A549 (cell line): ENCODE measurements at regions not wholly inside any gene's neighbourhood (a gene's known extent, or its start where the extent isn't known, plus 50 kb on each side); places are given as distances from the start of the nearest gene placed in this dataset.

Experiments
- ATAC-seq, 2 experiments: fragments of 200-7000 bp in 1 of 2; fragments of >200 bp in 1 of 2; cut with Nextera tagmentation in 1 of 2; cut with Tn5 transposase in 1 of 2; 3 replicates each; pipeline versions ENCODE4 v1.8.0 to v1.9.1; 2018 to 2020; ENCODE audit warnings: mild to moderate bottlenecking in 1 of 2, moderate library complexity in 1 of 2
- CTCF ChIA-PET: fragments of 300-600 bp; sonication (Branson Sonifier 250); formaldehyde crosslinking; extraction: SDS; loops from one replicate; lab custom pipeline; 2021; ENCODE audit warnings: antibody characterized with exemption, inconsistent platforms; lab: Yijun Ruan, JAX
- POLR2A ChIA-PET: fragments of 350-600 bp; formaldehyde crosslinking; extraction: SDS; loops from one replicate; lab custom pipeline; 2021; ENCODE audit warnings: antibody characterized with exemption, inconsistent platforms; lab: Yijun Ruan, JAX
- DNase-seq, 2 experiments: peaks; one replicate each; pipeline versions ENCODE4 v3.0.0 to v3.0.0-alpha.2; 2011 to 2016; ENCODE audit warnings: low read depth in 1 of 2, low spot score in 1 of 2
- FAIRE-seq: peaks from 2 replicates; lab custom pipeline; 2011; peaks lifted over from hg19 to GRCh38; lab: Jason Lieb, UNC
- H3K27ac ChIP-seq, 2 experiments: fragments of >200 bp; sonication (Bioruptor Twin); formaldehyde crosslinking; 3 replicates each; pipeline ENCODE4 v1.5.1; 2016 to 2017
- H3K4me1 ChIP-seq: fragments of >200 bp; sonication (Bioruptor Twin); formaldehyde crosslinking; 3 replicates; pipeline ENCODE4 v1.6.1; 2016
- H3K4me2 ChIP-seq: fragments of >200 bp; sonication (Bioruptor Twin); formaldehyde crosslinking; 3 replicates; pipeline ENCODE4 v1.6.1; 2016
- H3K4me3 ChIP-seq: fragments of >200 bp; sonication (Bioruptor Twin); formaldehyde crosslinking; 3 replicates; pipeline ENCODE4 v1.5.1; 2016
- H3K9me3 ChIP-seq: fragments of >200 bp; sonication (Bioruptor Twin); formaldehyde crosslinking; 3 replicates; pipeline ENCODE4 v1.6.1; 2016
- BHLHE40 ChIP-seq: IDR thresholded peaks from 2 replicates; pipeline ENCODE4 v1.6.1; 2012; ENCODE audit warnings: low read depth, low read length, inconsistent platforms
- CEBPB ChIP-seq, 2 experiments: fragments of >200 bp in 1 of 2; sonication (Bioruptor Twin) in 1 of 2; formaldehyde crosslinking in 1 of 2; IDR thresholded peaks; 2 replicates each; pipeline ENCODE4 v1.6.1; 2012 to 2016
- CHD2 ChIP-seq: fragments of 150-350 bp; IDR thresholded peaks from 2 replicates; pipeline ENCODE4 v1.6.1; 2014; ENCODE audit warnings: low read length; ENCODE audit not compliant: partially characterized antibody
- CHD4 ChIP-seq: fragments of 200-600 bp; sonication (generic); IDR thresholded peaks from 2 replicates; pipeline ENCODE4 v1.6.1; 2016; ENCODE audit warnings: antibody characterized with exemption, mild to moderate bottlenecking, borderline replicate concordance
- ESRRA ChIP-seq: fragments of 150-350 bp; IDR thresholded peaks from 2 replicates; pipeline ENCODE4 v1.6.1; 2014; ENCODE audit warnings: mild to moderate bottlenecking, low read length, borderline replicate concordance
- FOSL2 ChIP-seq, 2 experiments: fragments of 450-650 bp in 1 of 2; fragments of >200 bp in 1 of 2; sonication (Bioruptor Twin) in 1 of 2; formaldehyde crosslinking; IDR thresholded peaks; 2 replicates each; pipeline versions ENCODE4 v1.5.0 to v1.6.1; 2016 to 2020; ENCODE audit warnings: mild to moderate bottlenecking in 1 of 2, moderate library complexity in 1 of 2
- FOXS1 ChIP-seq: fragments of 250-450 bp; sonication (Bioruptor Pico); IDR thresholded peaks from 2 replicates; pipeline ENCODE4 v1.5.0; 2020; ENCODE audit warnings: mild to moderate bottlenecking, moderate library complexity
- HDAC2 ChIP-seq: fragments of 200-600 bp; sonication (generic); IDR thresholded peaks from 2 replicates; pipeline ENCODE4 v1.6.1; 2016
- HOXA7 ChIP-seq: fragments of 250-450 bp; sonication (Bioruptor Pico); IDR thresholded peaks from 2 replicates; pipeline ENCODE4 v1.5.0; 2020; ENCODE audit warnings: mild to moderate bottlenecking, moderate library complexity
- HOXB13 ChIP-seq: fragments of 250-450 bp; sonication (Bioruptor Pico); IDR thresholded peaks from 2 replicates; pipeline ENCODE4 v1.5.0; 2020; ENCODE audit warnings: low read depth, mild to moderate bottlenecking, moderate library complexity
- JUN ChIP-seq, 2 experiments: fragments of >200 bp; sonication (Bioruptor Twin); formaldehyde crosslinking; IDR thresholded peaks; 2 replicates in 1 of 2; 3 replicates in 1 of 2; pipeline ENCODE4 v1.6.1; 2016 to 2017
- MAZ ChIP-seq: fragments of 150-350 bp; IDR thresholded peaks from 2 replicates; pipeline ENCODE4 v1.6.1; 2014; ENCODE audit warnings: antibody characterized with exemption, low read depth, low read length, borderline replicate concordance
- MYC ChIP-seq: IDR thresholded peaks from 2 replicates; pipeline ENCODE4 v1.6.1; 2012; ENCODE audit warnings: mild to moderate bottlenecking, inconsistent platforms, low read length, improper control_type of control experiment, borderline replicate concordance
- NPAS2 ChIP-seq: fragments of 250-450 bp; sonication (Bioruptor Pico); IDR thresholded peaks from 2 replicates; pipeline ENCODE4 v1.8.0; 2022; ENCODE audit warnings: mild to moderate bottlenecking, moderate library complexity, borderline replicate concordance
- NR3C1 ChIP-seq: fragments of >200 bp; sonication (Bioruptor Twin); formaldehyde crosslinking; IDR thresholded peaks from 3 replicates; pipeline ENCODE4 v1.6.1; 2017
- PHF8 ChIP-seq: fragments of 200-600 bp; sonication (generic); IDR thresholded peaks from 2 replicates; pipeline ENCODE4 v1.6.1; 2016; ENCODE audit warnings: low read depth, mild to moderate bottlenecking, antibody characterized with exemption, moderate library complexity, borderline replicate concordance
- POLR2AphosphoS2 ChIP-seq: conservative IDR thresholded peaks from 2 replicates; pipeline ENCODE4 v1.6.1; 2012; ENCODE audit warnings: low read length, improper control_type of control experiment, inconsistent platforms
- RCOR1 ChIP-seq: fragments of 150-350 bp; IDR thresholded peaks from 2 replicates; pipeline ENCODE4 v1.6.1; 2014; ENCODE audit warnings: antibody characterized with exemption, low read length, low read depth
- TFCP2L1 ChIP-seq: fragments of 250-450 bp; sonication (Bioruptor Pico); IDR thresholded peaks from 2 replicates; pipeline ENCODE4 v1.5.0; 2021; ENCODE audit warnings: mild to moderate bottlenecking
- TP53 ChIP-seq: fragments of 250-450 bp; sonication (Bioruptor Pico); IDR thresholded peaks from 2 replicates; pipeline ENCODE4 v1.5.0; 2021; ENCODE audit warnings: mild to moderate bottlenecking, moderate library complexity
- ZNF302 ChIP-seq: fragments of 250-450 bp; sonication (Bioruptor Pico); IDR thresholded peaks from 2 replicates; pipeline ENCODE4 v1.9.0; 2021; ENCODE audit warnings: inconsistent platforms, mild to moderate bottlenecking, moderate library complexity
- ZSCAN20 ChIP-seq: fragments of 250-450 bp; sonication (Bioruptor Pico); IDR thresholded peaks from 2 replicates; pipeline ENCODE4 v1.8.0; 2022; ENCODE audit warnings: mild to moderate bottlenecking, moderate library complexity
- WGBS: methylation state at CpG from one replicate; pipeline ENCODE4 v1.1.6; 2017; ENCODE audit errors: missing lambda C conversion rate; 5-methylcytosine and 5-hydroxymethylcytosine counted together
- TF ChIP-seq, protein P1 (sequence below): fragments of 450-650 bp; IDR thresholded peaks from 2 replicates; pipeline ENCODE4 v1.6.1; 2014; ENCODE audit warnings: antibody characterized with exemption
- TF ChIP-seq, protein P2 (sequence below): fragments of >200 bp; sonication (Bioruptor Twin); formaldehyde crosslinking; IDR thresholded peaks from 3 replicates; pipeline ENCODE4 v1.5.1; 2016

DNA sequence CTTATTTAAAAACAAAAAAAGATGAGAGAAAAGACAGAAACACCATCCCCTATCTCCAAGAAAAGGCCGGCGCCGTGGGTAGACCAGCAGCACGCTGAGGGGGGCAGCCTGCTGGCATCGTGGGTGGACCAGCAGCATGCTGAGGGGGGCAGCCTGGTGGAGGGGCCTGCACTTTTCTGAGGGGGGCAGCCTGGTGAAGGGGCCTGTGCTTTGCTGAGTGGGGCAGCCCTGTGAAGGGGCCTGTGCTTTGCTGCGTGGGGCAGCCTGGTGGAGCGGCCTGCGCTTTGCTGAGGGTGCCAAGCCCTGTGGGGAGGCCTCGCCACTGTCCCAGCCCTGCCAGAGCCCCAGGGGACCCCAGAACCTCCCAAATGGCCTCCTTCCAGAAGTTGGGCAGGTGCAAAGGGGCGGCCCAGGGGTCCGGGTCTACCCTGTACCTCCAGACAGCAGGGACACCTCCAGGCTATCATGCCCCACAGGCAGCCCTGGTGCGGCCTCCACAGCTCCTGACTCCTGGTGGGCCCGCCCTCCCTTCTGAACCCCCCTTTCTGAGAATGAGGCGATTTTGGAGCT is 1185.7 kb downstream of the BRD1 start:
- no peaks in the 10 kb centered on the region for H3K9me3 ChIP-seq
- no peak for ATAC-seq
- POLR2A ChIA-PET: no interaction called here
- H3K4me3 ChIP-seq: no peak overlapping the region
- no peaks in the 10 kb centered on the region for H3K4me1 ChIP-seq
- WGBS: 87% methylated on average over 11 of the region's 14 CpGs
- no peak for DNase-seq
- TF ChIP-seq TFCP2L1 (CRISPR knock-in tag) (no peak), JUN (IDR thresholded peaks at IDR 0.05) (no peak), ESRRA (no peak), HOXB13 (CRISPR knock-in tag) (no peak), CHD4 (no peak), NPAS2 (CRISPR knock-in tag) (no peak)
- CTCF ChIA-PET: no interaction called here
- no peak overlapping the region for H3K27ac ChIP-seq
- no peak for FAIRE-seq
- no peak overlapping the region for H3K4me2 ChIP-seq

DNA sequence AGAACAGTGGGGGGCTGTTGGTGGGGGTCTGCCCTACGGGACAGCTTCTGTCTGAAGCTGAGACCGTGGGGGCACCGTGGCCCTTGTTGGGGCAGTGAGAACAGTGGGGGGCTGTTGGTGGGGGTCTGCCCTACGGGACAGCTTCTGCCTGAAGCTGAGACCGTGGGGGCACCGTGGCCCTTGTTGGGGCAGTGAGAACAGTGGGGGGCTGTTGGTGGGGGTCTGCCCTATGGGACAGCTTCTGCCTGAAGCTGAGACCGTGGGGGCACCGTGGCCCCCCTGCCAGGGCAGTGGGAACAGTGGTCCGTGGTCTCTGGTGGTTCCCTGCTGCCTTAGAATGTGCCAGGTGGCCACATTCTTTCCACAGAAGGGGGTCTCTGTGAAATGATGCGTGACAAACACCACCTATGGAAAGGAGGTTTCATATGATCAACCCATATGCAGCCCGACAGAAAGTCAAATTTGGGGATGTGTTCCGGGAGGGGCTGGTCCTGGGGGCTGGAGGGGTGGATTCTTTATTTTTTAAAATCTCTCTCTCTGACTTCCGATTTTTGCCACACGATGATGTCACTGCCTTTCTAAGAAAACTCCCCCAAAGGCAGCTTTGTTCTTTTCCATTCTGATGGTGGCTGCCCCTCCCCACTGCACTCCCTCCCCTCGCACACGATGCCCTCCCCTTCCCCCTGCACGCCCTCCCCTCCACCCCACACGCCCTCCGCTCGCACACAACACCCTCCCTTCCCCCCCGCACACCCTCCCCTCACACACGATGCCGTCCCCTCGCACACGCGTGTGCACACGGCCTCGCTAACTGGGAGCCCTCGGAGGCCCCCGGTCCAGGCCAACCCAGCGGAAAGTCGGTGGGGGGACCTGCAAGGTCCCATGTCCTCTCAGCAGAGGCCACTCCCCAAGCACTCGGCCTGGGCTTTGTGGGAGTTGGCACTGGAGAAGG is 1186.5 kb downstream of the BRD1 start:
- no peak for TF ChIP-seq TP53 (CRISPR knock-in tag)
- TF ChIP-seq ZNF302 (CRISPR knock-in tag): no peak
- no peak for TF ChIP-seq HDAC2
- no peak for TF ChIP-seq BHLHE40
- TF ChIP-seq FOSL2 (IDR thresholded peaks at IDR 0.05): no peak
- no peak for TF ChIP-seq FOSL2 (CRISPR knock-in tag; IDR thresholded peaks at IDR 0.05)
- TF ChIP-seq, protein P1, sequence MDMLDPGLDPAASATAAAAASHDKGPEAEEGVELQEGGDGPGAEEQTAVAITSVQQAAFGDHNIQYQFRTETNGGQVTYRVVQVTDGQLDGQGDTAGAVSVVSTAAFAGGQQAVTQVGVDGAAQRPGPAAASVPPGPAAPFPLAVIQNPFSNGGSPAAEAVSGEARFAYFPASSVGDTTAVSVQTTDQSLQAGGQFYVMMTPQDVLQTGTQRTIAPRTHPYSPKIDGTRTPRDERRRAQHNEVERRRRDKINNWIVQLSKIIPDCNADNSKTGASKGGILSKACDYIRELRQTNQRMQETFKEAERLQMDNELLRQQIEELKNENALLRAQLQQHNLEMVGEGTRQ: no peak
- TF ChIP-seq NR3C1: no peak
- TF ChIP-seq NPAS2 (CRISPR knock-in tag): no peak
- TF ChIP-seq JUN (IDR thresholded peaks at IDR 0.05): no peak
- TF ChIP-seq PHF8: no peak
- no peak for TF ChIP-seq MAZ
- no peak for TF ChIP-seq RCOR1
- no peak for TF ChIP-seq FOXS1 (CRISPR knock-in tag)
- TF ChIP-seq POLR2AphosphoS2: no peak
- TF ChIP-seq ESRRA: no peak
- no peak for TF ChIP-seq TFCP2L1 (CRISPR knock-in tag)
- no peak for TF ChIP-seq MYC
- no peak for TF ChIP-seq CHD2
- TF ChIP-seq, all 56 proteins: peak for 0
- ATAC-seq: no peak
- CTCF ChIA-PET: no interaction called here
- Histone ChIP-seq H3K9me3 (no peaks in the 10 kb centered on the region), H3K27ac (no peak overlapping the region), H3K4me1 (no peaks in the 10 kb centered on the region), H3K4me2 (no peak overlapping the region), H3K4me3 (no peak overlapping the region)
- POLR2A ChIA-PET: no interaction called here
- 77% methylated on average over 15 of the region's 33 CpGs for WGBS
- no peak for FAIRE-seq
- DNase-seq: no peak

DNA sequence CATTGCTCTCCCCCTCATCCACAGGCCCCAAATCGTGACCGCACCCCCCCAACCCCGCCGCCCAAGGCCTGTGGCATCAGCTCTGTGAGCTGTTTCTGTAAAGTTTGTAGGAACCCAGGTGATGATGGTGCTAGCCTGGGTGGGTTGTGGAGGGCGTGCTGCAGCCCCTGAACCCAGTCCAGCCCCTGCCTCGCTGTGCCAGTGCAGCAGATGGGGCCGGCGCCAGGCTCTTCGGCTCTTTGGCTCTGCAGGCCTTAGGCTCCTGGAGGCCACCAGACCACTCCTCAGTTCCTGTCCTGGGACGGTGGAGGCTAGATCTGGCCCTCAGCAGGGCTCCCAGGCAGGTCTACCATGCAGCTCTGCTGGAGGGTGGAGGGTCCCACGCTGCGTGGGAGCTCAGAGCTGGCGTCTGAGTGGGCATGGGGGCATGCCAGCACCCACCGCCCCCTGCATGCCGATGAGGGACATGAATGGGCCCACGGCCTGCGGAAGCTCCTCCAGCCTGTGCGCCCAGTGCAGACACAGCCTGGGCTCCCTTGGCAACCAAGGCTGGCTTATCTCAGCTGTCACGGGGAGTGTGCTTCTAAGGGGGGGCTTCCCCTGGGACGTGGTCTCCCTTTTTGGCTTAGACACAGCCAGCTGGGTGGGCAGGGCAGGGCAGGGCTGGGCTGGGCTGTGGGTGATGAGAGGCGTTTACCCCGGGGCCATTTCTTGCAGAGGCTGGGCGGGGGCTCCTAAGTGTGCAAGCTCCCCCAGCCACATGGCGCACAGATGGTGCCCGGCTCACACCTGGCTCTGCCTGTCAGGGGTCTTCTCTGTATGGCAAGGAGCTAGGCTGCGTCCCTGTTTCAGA is 1187.6 kb downstream of the BRD1 start:
- no peak for TF ChIP-seq ZSCAN20 (CRISPR knock-in tag)
- no peak for TF ChIP-seq CEBPB (IDR thresholded peaks at IDR 0.05)
- TF ChIP-seq PHF8: no peak
- TF ChIP-seq, protein P2, sequence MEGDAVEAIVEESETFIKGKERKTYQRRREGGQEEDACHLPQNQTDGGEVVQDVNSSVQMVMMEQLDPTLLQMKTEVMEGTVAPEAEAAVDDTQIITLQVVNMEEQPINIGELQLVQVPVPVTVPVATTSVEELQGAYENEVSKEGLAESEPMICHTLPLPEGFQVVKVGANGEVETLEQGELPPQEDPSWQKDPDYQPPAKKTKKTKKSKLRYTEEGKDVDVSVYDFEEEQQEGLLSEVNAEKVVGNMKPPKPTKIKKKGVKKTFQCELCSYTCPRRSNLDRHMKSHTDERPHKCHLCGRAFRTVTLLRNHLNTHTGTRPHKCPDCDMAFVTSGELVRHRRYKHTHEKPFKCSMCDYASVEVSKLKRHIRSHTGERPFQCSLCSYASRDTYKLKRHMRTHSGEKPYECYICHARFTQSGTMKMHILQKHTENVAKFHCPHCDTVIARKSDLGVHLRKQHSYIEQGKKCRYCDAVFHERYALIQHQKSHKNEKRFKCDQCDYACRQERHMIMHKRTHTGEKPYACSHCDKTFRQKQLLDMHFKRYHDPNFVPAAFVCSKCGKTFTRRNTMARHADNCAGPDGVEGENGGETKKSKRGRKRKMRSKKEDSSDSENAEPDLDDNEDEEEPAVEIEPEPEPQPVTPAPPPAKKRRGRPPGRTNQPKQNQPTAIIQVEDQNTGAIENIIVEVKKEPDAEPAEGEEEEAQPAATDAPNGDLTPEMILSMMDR: no peak
- TF ChIP-seq HOXA7 (CRISPR knock-in tag): no peak
- TF ChIP-seq FOXS1 (CRISPR knock-in tag): no peak
- DNase-seq (no peak), FAIRE-seq (no peak), ATAC-seq (no peak)
- ChIA-PET CTCF (no interaction called here), POLR2A (no interaction called here)
- Histone ChIP-seq H3K4me1 (no peaks in the 10 kb centered on the region), H3K4me3 (no peak overlapping the region), H3K27ac (no peak overlapping the region), H3K9me3 (no peaks in the 10 kb centered on the region), H3K4me2 (no peak overlapping the region)
- 52% methylated on average over 2 of the region's 26 CpGs for WGBS
